ENCODE measurements at regions not wholly inside any gene's neighbourhood (a gene's known extent, or its start where the extent isn't known, plus 50 kb on each side); places are given as distances from the start of the nearest gene placed in this dataset.
"Not testable (repeated sequence)": the region's sequence is repeated elsewhere in the genome, so short reads cannot be mapped to it uniquely, and the experiment has no call there.

GRCh38 chr22:49657974-49658590, 169.6 kb downstream of the BRD1 start:
- Mint-ChIP-seq H3K27ac (no peak overlapping the region), H3K9me3 (peaks cover 56% of the 10 kb centered on the region), H3K27me3 (ENCODE audit: insufficient read depth) (no peaks in the 10 kb centered on the region; the same call in 1 of the 2 replicates), H3K36me3 (ENCODE audit: low read depth) (0 out of 2 replicates have a peak, but pooled peaks cover 5% of the 10 kb centered on the region), H3K4me3 (no peak overlapping the region), H3K4me1 (ENCODE audit: low read depth) (no peaks in the 10 kb centered on the region)
- no peak for TF ChIP-seq CTCF (IDR thresholded peaks at IDR 0.05)
- DNase-seq = no peak

- H3K36me3 Mint-ChIP-seq (ENCODE audit: low read depth) = no peaks in the 10 kb centered on the region
- no peak overlapping the region for H3K27ac Mint-ChIP-seq
- no peak overlapping the region for H3K4me3 Mint-ChIP-seq
- no peaks in the 10 kb centered on the region; the same call in 1 of the 2 replicates for H3K27me3 Mint-ChIP-seq (ENCODE audit: insufficient read depth)
- DNase-seq = no peak
- H3K4me1 Mint-ChIP-seq (ENCODE audit: low read depth) = no peaks in the 10 kb centered on the region
- peaks cover 52% of the 10 kb centered on the region for H3K9me3 Mint-ChIP-seq
- no peak for TF ChIP-seq CTCF (IDR thresholded peaks at IDR 0.05)
Measured at GRCh38 chr22:49657275-49657973, 170.2 kb downstream of the BRD1 start.

- DNase-seq; H3K27me3 Mint-ChIP-seq (ENCODE audit: insufficient read depth); H3K36me3 Mint-ChIP-seq (ENCODE audit: low read depth); H3K4me3 Mint-ChIP-seq; H3K27ac Mint-ChIP-seq; H3K4me1 Mint-ChIP-seq (ENCODE audit: low read depth): not testable (repeated sequence)
- H3K9me3 Mint-ChIP-seq = peaks cover 52% of the 10 kb centered on the region
Measured at GRCh38 chr22:49656883-49657274, 170.8 kb downstream of the BRD1 start.

GRCh38 chr22:49656291-49656851, 171.3 kb downstream of the BRD1 start:
- no peak for TF ChIP-seq CTCF (IDR thresholded peaks at IDR 0.05)
- no peak for DNase-seq
- Mint-ChIP-seq H3K4me3 (no peak overlapping the region), H3K4me1 (ENCODE audit: low read depth) (no peaks in the 10 kb centered on the region), H3K36me3 (ENCODE audit: low read depth) (no peaks in the 10 kb centered on the region), H3K9me3 (peaks cover 51% of the 10 kb centered on the region), H3K27me3 (ENCODE audit: insufficient read depth) (no peaks in the 10 kb centered on the region; the same call in 1 of the 2 replicates), H3K27ac (no peak overlapping the region)

- no peaks in the 10 kb centered on the region for H3K4me1 Mint-ChIP-seq (ENCODE audit: low read depth)
- no peak for TF ChIP-seq CTCF (IDR thresholded peaks at IDR 0.05)
Measured at GRCh38 chr22:49655168-49655812, 172.4 kb downstream of the BRD1 start.

More at GRCh38 chr22:49655168-49655812, 172.4 kb downstream of the BRD1 start:
- DNase-seq = no peak
- H3K9me3 Mint-ChIP-seq = peaks cover 53% of the 10 kb centered on the region
- H3K4me3 Mint-ChIP-seq = no peak overlapping the region
- no peaks in the 10 kb centered on the region for H3K36me3 Mint-ChIP-seq (ENCODE audit: low read depth)
- no peak overlapping the region for H3K27ac Mint-ChIP-seq
- no peaks in the 10 kb centered on the region; the same call in 1 of the 2 replicates for H3K27me3 Mint-ChIP-seq (ENCODE audit: insufficient read depth)
